ENCODE measurements at regions not wholly inside any gene's neighbourhood (a gene's known extent, or its start where the extent isn't known, plus 50 kb on each side); places are given as distances from the start of the nearest gene placed in this dataset.
"Not testable (repeated sequence)": the region's sequence is repeated elsewhere in the genome, so short reads cannot be mapped to it uniquely, and the experiment has no call there.

DNA sequence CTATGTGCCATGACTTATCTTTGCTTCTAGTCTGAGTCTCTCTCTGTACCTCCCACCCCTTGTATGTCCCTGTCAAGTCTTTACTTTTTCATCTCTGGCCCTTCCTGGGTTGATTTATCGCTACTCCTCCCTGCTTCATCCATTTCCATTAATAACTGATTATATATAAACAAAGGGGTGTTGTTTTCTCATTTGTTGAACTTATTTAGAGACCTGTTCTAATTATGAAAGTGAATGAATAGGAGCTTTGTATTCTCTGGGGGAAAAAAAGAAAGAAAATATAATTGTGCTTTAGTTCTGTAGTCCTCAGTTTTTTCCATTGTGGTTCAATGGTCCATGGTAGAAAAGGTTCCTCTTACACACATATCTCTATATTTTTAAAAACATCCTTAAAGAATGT lies 328.9 kb upstream of the PPP2R3A start:
- no peak for DNase-seq (ENCODE audit: low read depth in 2 of 2)

DNA sequence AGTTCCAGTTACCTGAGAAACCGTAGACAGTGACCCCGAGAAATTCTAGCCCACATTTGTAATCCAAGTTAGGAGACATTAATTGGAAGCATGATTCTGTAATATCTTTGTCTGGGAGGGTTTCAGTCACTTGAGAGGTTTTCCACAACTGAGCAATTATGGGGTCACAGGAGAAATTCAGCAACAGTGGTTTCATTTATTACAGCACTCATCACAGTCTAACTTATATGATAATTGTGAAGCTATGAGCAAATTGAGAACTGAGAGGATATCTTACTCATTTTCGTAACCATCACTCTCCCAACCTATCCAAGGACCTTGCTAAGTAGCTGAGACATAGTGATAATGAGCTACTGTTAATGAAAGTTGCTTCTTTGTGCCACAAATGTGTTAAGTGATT lies 328.5 kb upstream of the PPP2R3A start:
- no peak for DNase-seq (ENCODE audit: low read depth in 2 of 2)

DNA sequence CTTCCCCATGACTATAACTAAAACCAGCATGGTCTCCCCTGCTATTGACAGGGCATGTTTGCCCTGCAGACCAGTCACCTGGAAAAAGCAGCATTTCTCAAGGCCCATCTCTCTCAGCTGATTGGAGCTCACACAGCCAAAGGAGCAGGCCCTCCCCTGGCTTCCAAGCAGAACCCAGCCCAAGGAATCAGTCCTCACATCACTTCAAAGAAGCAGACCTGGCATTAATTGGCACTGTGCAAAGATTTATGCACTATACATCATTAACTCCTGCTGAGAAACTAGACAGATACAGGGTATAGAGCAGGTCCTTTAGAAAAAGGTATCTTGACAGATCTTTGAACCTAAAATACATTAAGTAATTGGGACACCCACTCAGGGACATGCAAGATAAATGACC lies 323.8 kb upstream of the PPP2R3A start:
- no peak for DNase-seq (ENCODE audit: low read depth in 2 of 2)

DNA sequence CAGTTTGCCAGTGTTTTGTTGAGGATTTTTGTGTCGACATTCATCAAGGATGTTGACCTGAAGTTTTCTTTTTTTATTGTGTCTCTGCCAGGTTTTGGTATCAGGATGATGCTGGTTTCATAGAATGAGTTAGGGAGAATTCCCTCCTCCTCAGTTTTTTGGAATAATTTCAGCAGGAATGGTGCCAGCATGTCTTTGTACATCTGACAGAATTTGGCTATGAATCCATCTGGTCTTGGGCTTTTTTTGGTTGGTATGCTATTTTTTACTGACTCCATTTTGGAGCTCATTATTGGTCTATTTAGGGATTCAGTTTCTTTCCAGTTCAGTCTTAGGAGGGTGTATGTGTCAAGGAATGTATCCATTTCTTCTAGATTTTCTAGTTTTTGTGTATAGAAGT lies 320.0 kb upstream of the PPP2R3A start:
- DNase-seq (ENCODE audit: low read depth in 2 of 2), result no peak

DNA sequence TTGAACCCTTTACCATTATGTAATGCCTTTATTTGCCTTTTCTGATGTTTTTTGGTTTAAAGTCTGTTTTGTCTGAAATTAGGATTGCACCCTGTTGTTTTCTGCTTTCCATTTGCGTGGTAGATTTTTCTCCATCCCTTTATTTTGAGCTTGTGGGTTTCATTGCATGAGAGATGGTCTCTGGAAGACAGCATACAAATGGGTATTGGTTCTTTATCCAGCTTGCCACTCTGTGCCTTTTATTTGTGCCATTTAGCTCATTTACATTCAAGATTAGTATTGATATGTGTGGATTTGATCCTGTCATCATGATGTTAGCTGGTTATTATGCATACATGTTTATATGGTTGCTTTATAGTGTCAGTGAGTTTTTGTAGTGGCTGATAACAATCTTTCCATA lies 318.7 kb upstream of the PPP2R3A start:
- DNase-seq (ENCODE audit: low read depth in 2 of 2), result no peak

DNA sequence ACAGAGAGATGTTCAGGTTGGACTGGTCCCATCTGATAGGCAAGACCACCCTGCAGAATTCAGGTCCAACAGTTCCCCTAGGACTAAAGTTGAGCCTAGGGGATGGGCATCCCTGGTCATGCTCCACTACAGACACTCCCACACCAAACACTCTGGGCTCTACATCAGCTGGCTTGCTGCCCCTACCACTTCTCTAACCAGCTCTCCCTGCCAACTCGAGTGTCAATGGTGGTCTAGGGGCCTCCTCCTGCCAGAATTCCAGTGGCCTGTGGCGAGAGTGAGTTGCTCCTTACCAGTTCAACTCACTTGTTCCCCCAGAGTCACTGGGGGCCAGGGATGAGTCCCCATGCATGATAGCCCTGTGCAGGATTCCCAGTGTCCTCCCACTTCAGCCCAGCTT lies 316.2 kb upstream of the PPP2R3A start:
- no peak for DNase-seq (ENCODE audit: low read depth in 2 of 2)

DNA sequence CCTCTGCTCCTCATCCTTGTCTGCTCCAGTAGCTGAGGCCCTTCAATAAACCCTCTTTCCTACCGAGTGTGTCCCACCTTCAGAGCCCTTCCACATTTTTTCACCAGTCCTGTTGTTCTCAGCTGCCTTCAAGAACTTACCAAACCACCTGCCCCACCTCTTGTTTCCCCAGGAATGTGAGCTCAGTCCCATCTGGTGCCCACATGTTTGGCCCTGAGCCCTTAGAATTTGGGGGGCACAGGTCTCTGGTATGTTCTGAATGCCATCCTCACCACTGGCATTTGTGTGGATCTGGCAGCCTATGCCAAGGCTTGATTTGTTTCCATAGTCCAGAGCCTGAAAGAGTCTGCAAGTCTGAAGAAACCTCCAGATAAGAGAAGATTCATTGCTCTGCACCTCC lies 315.2 kb upstream of the PPP2R3A start:
- DNase-seq (ENCODE audit: low read depth in 2 of 2), result no peak

DNA sequence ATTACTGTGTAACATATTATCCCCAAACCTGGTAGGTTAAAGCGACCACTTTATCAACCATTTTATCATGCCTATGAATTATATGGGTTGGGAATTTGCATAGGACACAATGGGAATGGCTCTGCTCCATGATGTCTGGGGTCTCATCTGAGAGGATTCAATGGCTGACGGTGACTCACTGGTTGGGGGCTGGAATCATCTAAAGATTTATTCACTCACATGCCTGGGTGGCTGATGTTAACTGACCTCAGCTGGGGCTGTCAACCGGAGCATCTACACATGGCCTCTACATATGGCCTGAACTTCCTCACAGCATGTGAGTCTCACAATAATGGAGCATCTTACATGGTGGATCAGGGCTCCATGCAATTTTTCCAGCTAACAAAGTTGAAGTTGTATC lies 313.1 kb upstream of the PPP2R3A start:
- no peak for DNase-seq (ENCODE audit: low read depth in 2 of 2)

DNA sequence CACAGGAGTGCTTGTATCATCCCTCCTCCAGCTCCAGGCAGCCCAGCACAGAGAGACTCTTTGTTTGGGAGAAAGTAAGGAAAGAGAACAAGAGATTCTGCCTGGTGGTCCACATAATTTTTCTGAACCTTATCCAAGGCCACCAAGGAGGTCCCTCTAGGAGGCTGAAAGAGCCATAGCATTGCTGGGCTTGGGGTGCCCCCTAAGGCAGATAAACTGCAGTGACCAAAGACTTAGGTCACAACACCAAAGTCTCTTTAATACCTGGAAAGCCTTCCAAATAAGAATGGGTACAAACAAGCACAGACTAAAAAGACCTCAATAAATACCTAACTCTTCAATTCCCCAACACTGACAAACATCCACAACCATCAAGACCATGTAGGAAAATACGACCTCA lies 310.2 kb upstream of the PPP2R3A start:
- no peak for DNase-seq (ENCODE audit: low read depth in 2 of 2)

DNA sequence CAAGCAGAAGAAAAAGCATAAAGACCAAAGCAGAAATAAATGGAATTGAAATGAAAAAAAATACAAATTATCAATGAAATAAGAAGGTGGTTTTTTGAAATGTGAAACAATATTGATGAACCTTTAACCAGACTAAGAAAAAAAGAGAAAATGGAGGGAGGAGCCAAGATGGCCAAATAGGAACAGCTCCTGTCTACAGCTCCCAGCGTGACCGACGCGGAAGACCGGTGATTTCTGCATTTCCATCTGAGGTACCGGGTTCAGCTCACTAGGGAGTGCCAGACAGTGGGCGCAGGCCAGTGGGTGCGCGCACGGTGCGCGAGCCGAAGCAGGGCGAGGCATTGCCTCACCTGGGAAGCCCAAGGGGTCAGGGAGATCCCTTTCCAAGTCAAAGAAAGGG lies 307.1 kb upstream of the PPP2R3A start:
- DNase-seq (ENCODE audit: low read depth in 2 of 2), result not testable (repeated sequence)

DNA sequence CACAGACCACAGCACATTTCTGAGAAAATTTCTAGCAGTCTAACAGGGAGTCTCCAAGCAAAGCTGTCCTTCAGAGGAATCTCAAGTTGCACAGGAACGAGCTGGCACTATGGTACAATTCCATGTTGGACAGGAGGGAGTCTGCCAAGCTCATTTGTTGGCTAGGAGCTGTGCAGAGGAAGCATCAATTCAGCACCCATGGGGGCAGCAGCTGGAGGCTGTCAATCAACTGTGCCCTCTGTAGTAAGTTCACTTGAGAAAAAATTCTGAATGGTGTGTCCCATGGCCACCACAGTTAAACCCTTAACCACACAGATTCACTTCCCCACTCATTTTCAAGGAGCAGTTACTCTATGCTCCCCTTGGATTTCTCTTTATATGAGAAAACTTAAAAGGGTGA lies 298.5 kb upstream of the PPP2R3A start:
- no peak for DNase-seq (ENCODE audit: low read depth in 2 of 2)

DNA sequence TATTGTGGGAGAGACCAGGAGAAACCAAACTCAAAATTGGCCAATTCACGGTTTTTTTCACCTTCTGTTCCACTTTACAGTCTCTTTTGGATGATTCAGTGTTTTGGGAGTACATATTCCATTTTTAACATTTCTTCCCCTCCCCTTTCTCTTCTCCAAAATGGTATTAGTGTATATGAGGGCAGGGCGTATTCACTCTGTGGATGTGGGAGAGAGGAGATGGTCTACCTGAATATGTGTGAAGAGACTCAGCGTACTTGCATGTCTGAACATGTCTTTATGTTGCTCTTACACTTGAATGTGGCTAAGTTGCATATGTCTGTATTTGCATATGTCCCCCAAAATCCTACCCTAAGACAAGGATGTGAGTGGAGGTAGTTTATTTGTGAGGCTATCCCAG lies 291.0 kb upstream of the PPP2R3A start:
- DNase-seq (ENCODE audit: low read depth in 2 of 2), result no peak

DNA sequence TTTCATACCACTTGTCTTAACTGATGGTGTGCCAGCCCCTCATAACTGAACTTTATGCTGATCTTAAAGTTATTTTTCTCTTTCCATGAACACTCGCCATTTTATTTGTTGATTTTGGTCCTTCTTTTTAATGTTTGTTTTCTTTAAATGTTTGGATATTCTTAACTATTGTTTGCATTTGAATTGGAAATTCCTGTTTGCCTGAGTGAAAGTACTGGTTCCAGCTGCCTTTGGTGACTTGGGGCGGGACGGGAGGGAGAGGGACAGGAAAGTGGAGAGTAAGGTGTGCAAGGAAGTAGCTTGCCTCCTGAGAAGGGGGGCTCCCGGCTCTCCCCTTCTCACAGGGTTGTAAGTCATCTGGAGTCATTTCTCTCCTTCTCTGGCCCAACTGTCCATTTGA lies 287.1 kb upstream of the PPP2R3A start:
- no peak for DNase-seq (ENCODE audit: low read depth in 2 of 2)

DNA sequence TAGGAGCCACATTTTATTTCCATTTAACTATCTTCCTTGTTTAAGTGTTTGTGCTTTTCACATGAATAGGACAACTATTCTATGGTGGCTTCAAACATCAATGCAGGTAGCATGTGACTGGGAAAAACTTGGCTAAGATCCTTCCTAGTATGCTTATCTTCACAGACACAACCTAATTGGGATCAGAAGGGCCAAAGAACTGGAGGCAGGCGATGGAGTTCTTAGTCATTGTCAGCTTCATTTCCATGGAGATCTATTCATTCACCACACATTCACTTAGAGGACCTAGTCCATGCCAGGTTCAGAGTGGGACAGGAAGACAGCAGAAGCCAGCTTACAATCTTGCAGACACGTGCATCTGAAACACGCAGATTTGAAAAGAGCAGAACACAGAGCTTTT lies 277.5 kb upstream of the PPP2R3A start:
- no peak for DNase-seq (ENCODE audit: low read depth in 2 of 2)

DNA sequence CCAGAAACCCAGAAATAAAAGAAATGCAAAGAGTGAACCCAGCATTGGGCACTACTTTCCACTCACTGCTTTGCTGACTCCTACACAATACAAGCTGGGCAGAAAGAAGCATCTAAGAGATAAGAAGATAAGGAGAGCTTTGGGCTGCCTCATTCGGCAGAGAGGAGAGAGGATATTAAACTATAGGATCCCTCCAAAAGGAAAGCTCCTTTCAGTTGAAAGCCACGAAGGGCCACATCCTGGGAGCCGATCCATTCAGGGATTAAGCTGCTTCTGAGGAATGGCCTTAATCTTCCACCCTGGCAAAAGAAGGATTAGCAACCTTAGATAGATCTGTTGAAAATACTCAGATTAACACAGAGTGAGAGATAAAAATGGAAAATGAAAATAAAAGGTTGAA lies 274.9 kb upstream of the PPP2R3A start:
- no peak for DNase-seq (ENCODE audit: low read depth in 2 of 2)

DNA sequence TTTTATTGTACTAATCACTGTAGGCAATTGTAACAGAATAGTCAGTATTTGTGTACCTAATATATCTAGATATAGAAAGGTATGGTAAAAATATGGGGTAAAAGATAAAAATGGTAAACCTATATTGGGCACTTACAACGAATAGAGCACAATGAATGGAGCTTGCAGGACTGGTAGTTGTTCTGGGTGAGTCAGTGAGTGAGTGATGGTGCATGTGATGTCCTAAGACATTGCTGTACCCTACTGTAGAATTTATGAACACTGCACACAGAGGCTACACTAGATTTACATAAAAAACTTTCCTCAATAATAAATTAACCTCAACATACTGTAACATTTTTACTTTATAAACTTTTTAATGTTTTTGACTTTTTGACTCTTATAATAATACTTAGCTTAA lies 274.3 kb upstream of the PPP2R3A start:
- no peak for DNase-seq (ENCODE audit: low read depth in 2 of 2)

DNA sequence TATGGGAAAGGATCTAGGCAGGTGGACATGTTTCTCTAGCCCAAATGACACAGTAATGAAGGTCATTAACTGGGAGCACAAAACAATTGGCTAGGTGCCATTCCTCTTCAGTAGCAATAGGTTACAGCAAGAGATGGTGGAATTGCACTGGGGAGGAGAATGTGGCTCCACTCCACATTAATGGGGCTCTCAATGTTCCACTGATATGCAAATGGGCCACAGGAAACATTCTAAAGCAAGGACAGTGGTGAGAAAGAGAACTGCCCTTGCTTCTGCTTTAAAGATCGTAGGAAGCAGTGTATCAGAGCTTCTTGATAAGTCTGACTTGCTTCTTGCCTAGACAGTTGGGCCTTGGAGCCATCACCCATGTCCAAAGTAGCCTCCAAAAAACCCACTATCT lies 271.4 kb upstream of the PPP2R3A start:
- DNase-seq (ENCODE audit: low read depth in 2 of 2), result no peak

DNA sequence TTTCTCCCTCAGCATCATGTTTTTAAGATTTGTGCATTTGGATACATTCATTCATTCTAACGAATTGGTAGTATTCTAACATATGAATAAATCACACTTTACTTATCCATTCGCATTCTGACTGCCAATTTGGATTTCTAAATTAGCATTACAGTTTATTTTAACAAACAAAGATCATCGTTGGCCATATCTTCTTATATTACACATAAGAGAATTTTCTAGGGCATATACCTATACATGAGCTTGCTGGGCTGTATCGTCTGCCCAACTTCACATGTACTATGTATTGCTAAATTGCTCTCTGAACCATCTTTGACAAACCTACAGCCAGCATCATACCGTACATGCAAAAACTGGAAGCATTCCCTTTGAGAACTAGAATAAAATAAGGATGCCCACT lies 265.8 kb upstream of the PPP2R3A start:
- no peak for DNase-seq (ENCODE audit: low read depth in 2 of 2)

DNA sequence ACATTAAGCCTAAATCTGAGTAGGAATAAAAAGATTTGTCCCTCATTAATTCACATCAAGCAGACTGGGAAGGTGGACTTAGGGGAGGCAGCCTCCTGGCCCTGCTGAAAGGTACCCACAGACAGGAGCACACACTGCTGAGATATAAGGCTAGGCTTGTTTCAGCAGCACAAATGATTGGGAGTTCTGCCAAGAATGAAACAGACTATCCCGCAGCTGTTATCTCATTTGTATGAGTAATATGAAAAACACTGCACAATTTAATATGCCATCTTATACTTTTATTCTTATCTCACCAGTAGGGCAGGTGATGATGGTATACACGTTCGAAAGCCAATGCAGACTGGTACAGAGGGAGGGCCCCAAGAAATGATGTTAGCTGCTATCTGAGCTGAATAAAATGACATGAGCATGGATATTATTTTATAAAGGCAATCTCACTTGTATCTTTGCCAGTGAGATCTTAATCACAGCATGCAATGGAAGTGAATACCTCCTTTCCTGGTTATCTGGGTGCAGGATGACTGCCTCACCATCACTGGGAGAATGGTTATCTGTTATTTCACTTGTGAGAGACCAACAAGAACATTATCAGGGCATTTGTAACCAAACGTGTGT lies 258.7 kb upstream of the PPP2R3A start:
- no peak for DNase-seq (ENCODE audit: low read depth in 2 of 2)

DNA sequence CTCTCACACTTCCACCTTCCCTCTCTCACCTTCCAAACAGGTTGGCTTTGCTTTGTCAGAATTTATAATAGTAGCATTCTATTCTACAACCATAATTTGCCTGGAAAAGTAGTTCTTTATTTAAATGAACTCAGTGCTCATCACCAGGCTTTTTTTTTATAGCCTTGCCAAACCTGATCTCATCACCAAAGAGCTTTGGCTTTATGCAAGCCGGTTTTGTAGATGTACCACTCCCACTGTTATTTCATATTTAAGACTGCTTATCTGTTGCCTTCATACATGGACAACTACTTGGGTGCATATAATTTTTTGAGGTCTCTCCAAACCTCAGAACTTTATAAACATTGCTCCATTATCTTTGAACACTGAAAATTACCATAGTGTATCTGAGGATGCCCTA lies 246.1 kb upstream of the PPP2R3A start:
- DNase-seq (ENCODE audit: low read depth in 2 of 2), result no peak

DNA sequence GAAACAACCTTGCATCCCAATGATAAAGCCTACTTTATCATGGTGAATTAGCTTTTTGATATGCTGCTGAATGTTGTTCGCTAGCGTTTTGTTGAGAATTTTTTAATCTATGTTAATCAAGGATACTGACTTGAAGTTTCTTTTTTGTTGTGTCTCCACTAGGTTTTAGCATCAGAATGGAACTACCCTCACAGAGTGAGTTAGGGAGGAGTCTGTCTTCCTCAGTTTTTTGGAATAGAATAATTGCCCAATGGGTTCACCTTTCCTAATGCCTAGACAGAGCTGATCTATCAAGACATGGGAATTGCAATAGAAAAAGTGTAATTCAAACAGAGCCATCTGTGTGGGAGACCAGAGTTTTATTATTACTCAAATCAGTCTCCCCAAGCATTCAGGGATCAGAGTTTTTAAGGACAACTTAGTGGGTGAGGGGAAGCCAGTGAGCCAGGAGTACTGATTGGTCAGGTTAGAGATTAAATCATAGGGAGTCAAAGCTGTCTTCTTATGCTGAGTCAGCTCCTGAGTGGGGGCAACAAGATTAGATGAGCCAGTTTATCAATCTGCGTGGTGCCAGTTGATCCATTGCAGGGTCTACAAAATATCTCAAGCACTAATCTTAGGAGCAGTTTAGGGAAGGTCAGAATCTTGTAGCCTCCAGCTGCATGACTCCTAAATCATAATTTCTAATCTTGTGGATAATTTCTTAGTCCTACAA lies 237.4 kb upstream of the PPP2R3A start:
- no peak for DNase-seq (ENCODE audit: low read depth in 2 of 2)

DNA sequence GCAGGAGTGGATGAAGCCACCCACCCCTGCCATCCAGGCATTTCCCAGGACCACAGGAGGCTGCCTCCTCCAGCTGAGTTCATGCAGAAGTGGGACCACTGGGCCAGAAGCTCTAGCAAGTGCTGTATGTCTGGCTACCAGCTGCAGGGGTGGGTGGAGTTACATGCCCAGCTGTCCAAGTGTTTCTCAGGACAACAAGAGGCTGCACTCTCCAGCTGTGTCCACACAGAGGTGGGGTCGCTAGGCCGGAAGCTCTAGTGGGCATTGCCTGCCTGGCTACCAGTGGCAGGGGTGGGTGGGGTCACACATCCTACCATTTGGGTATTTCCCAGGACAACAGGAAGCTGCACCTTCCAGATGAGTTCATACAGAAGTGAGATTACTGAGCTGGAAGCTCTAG lies 234.0 kb upstream of the PPP2R3A start:
- DNase-seq (ENCODE audit: low read depth in 2 of 2), result no peak

DNA sequence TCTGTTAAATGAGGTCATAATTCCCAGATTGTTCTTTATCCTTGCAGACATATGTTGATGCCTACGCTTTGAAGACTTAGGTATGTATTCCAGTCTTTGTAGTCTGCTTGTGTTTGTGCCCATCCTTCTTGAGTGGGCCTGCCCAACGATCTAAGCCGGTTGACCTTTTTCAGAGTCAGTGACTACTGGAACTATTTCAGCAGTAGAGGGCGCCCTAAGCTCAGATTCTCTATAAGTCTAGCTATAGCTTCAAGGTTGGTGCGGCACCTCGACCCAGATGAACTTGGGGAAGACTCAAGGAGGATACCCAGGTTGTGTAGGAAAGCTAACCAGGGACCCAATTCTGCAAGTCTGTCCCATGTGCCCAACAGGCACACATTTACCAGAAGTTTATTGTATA lies 228.8 kb upstream of the PPP2R3A start:
- no peak for DNase-seq (ENCODE audit: low read depth in 2 of 2)

DNA sequence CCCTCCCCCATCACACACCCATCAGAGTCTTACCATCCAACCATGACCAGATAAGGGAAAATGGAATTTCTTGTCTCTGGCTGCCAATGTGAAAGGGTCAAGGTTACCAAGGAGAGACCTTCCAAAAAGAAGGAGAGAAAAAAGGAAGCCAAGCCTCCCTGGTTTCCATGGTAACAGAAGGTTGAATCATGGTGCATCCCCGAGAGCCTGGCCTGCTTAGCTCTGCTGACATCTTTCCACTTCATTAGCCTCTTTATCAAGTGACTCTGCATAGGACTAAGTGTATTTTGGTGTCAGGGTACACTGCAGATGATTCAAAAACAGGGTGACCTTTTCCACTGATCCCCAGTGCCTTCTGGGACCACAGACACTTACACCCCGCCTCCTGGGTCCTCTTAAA lies 225.7 kb upstream of the PPP2R3A start:
- no peak for DNase-seq (ENCODE audit: low read depth in 2 of 2)

Data from stimulated activated CD8-positive, alpha-beta memory T cell treated with anti-CD3 and anti-CD28 coated beads, Interleukin-2, amount 100 ng/mL, for 1 hour (primary cell).